HuH-7 (cell line): ENCODE measurements at regions not wholly inside any gene's neighbourhood (a gene's known extent, or its start where the extent isn't known, plus 50 kb on each side); places are given as distances from the start of the nearest gene placed in this dataset.

Source experiments
- DNase-seq: peaks from one replicate; pipeline ENCODE4 v3.0.0; 2011; ENCODE audit warnings: low spot score

DNA sequence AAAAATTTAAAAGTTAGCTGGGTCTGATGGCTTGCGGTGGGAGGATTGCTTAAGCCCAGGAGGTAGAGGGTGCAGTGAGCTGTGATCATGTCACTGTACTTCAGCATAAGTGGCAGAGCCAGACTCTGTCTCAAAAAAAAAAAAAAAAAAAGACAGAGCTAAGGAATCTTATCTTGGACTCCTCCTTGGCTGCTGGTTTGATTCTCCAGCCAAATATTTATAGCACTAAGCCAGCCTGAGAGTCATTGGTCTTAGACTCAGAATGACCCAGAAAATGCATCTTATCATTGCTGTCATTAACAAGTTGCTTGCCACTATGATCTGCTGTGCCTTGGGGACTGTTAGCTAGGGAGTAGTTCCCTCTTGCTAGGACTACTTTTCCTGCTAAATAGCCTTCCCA, 164.7 kb downstream of the GNAT3 start:
- no peak for DNase-seq

DNA sequence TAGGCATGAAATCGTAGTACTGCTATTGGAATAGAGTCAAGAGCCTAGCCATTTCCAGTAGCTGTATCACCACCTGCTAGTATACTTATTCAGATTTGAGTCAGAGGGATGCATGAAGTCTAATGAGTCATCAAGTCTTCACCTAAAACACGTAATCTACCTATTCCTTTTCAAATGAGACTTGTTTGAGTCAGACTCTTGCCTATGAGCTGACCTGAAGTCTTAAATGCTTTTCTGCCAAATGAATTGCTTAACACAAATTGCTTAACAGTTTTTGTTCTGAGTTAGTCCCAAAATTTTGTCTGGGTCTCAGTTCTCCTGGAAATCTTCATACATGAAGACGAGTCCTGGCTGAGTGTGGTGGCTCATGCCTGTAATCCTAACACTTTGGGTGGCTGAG, 165.2 kb downstream of the GNAT3 start:
- DNase-seq, result no peak

DNA sequence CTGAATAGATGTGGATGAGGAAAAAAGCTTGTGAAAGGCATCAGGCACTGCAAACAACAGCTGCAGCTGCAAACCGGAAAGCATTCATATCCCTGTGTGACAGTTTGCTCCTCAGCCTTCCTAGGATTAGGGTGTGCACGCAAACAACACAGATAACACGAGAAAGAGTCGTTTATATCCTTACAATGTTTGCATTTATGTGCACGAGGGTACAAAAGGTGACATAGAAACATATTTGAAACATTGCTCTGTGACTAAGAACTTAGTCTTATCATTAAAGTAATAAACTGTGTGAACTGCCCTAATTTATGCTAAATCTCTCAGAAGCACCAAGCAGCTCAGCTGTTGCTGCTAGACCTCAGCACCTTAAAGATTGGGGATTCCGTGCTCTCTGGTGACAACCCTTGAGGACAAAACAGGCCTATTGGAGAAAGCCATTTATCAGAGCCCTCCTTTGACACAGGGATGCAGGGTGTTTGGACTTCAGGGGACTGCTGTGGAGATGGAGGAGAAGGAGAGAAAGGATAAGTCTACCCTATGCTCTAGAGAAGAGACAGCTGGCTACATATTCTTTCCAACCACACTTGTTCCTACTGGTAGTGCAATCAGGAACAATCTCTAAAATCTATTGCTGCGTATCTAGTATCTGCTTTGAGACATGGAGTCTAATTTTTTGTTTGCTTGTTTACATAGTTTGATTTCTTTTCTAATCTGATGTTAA, 176.2 kb downstream of the GNAT3 start:
- DNase-seq, result peak; percentile 29

DNA sequence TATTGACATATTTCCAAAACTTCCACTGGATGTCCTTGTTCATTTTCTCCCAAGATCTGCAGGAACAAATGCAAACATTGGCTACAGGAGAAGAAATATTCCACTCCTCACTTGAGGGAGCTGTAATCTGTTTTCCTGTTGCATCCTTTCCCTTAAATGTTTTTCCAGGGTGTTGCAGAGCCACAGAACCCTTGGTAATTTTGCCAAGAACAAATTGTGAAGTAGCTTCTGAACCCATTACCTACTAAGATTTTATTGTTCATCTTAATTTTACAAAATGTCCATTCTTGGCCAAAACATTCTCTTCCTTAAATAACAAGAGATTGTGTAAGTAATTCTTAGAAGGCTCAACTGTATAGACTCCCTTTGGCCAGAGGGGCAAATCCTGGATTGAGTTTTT, 177.0 kb downstream of the GNAT3 start:
- DNase-seq, result no peak

DNA sequence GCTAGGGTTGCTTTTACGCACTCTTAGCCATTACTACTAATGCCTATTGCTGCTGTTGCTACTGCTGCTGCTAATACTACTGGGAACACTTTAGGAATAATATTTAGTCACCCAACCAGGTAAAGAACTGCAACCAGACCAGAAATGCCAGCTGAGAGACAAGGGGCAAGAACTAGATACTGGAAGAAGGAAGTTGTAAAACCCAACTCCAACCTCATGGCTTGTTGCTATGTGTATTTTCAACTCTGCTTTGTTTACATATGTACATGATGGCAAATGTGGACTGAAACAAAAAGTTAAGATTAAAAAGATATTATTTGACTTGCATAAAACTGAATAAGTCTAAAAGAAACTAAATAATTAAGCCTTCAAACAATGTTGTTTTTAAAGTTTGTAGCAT, 177.7 kb downstream of the GNAT3 start:
- DNase-seq, result no peak

DNA sequence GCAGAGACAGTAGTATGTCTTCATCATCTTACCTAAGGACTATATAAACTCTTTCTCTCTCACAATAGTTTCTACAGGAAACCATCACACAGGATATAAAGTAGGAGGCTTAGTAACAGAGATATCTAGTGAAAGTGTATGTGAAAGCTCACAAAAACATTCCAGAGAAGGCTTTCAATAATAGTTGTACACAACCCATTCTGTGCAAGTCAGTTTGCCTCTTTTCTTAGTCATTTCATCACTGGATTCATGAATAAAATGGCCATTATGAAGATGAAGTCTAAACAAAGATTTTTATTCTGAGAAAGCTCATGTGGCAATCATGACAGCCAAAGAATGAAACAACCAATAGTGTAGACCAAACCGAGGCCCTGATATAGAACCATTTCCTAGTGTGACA, 178.8 kb downstream of the GNAT3 start:
- DNase-seq, result no peak

DNA sequence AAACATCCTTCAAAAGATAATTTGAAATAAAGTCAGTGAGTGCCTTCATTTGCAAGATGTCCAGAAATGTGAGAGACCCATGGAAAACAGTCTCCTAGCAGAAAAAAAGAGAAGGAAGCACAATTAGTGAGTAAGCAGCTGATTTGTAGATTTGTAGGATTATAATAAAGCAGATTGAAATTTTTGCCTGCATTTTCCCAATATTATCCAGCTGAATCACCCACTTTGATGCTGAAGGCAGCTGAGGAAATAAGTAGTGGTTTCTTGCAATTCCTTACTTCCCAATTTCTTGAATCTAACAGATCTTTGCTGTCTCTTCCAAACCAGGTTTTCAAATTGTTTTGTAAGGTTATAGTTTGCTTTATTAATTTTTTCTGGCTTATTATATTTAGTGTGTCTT, 181.4 kb downstream of the GNAT3 start:
- DNase-seq, result no peak

DNA sequence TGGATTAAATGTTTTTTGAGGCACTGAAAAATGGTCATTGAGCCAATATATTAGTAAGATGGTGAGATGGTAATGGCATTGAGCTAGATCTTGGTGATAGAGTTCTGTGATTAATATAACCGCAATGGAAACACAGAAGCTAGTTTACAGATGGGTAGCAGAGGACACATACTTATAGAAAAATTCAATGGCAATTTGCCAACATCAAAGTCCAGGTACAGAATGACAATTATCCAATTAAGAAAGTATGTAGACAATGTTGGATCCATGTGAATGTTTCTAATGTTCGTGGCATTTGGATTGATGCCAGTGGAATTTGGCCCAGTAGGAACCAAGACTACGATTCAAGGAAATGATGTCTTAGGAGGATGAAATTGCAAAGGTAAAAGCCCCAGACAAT, 187.8 kb downstream of the GNAT3 start:
- DNase-seq, result no peak

DNA sequence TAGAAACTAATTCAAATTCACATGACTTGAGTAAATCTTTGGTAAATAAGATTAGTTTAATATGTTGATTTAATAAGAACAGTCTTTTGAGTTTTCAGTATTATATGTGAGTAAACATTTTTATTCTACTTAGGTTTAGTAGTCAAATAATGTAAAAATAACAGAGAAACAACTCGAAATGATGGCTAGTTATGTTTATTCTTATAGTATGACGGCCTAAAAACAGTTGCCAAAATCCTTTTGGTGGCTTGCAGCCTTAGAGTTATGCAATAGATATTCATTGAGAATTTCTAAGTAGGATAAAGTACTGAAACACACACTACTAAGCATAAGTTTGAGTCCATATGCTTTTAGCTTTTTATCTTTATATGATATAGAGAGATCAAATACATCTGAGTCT, 184.8 kb downstream of the GNAI1 start:
- DNase-seq, result no peak

DNA sequence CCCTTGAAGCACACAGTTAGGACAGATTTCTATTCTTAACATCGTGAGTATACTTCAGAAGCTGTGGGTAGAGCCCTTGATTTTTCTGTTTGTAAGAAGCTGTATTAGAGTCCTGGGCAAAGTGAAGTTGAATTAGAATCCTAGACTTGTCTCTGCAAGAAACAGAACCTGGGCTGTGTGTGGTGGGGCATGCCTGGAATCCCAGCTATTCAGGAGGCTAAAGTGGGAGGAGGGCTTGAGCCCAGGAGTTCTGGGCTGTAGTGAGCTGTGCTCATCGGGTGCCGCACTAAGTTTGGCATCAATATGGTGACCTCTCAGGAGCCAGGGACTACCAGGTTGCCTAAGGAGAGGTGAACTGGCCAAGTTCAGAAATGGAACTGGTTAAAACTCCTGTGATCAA, 183.4 kb downstream of the GNAI1 start:
- DNase-seq, result no peak

DNA sequence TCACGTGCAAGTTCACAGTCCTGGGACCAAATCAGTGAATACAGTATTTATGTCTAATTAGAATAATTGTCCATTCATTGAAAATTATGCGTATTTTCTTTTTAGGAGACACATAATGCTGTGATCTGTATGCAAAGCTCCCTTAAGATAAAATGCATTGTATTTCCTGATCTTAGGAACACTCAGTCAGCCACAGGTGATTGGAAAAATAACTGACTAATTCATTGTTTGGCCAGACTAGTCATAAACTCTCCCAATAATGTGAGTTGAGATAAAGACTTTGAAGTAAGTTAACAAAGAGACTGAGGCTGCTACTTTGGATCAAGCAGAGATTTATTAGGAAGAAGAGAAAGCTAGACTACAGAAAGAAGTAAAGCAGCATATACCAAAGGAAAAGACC, 182.2 kb downstream of the GNAI1 start:
- no peak for DNase-seq

DNA sequence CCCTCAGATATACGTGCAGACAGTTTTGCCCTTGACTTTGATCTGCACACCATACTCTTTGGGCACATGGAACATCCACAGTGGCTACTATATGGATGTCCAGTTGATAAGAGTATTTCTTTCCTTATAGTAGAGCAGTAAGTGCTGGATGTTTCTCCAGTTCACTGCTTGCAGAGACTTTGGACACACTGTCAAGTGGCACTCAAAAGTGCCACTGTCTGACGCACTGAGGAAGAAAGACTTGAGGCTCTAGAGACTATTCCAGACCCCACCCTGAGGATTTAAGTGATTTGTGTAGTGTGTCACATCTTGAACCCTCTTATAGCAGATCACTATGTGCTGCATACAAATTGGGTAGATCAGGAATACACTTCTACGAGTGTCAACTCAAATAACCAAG, 179.1 kb downstream of the GNAI1 start:
- DNase-seq, result no peak

DNA sequence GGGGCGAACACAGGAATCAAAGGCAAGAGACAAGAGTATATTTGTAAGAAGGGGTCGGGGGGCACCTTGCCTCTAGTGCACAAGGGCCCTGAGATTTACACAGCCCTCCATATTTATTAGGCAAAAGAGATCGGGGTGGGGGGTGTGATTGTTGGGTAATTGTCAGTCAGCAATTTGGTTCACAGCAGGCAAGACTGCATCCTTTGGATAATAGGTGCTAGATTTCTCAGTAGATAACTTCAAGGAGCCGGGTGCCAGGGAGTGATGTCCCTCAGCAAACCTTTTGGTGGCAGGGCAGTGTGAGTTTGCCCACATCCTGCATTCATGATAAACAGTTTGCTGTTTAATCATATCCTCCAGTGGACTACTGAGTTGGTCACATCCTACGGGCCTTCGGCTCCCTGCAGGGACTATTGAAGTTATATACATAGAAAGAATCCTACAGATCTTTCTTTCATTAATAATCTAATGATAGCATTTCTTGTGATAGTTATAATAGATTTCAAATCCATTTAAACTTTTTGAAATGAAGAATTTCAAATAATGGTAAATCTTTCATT, 178.5 kb downstream of the GNAI1 start:
- DNase-seq, result no peak

DNA sequence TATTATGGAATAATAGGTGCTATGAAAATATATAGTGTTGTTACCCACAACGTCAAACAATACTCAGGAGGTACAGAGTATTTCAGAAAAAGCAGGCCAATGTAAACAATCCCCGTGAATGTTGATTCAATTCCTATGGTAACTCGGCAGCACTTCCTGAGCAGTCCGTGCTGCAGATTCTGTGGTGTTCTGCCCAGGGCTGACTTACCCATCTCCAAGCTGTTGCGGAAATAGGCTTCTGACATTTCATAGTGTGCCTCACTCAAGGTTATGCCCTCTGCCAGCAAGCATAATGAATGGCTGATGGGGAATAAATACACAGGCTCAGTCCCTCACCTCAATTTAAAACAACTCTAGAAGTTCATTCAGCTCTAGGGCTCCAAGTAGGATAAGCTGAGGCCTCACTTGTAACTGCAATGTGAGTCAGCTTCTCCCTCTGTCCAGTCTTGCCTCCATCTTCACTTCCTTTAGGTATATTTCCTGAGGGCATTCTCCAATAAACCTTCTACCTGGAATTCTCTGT, 177.6 kb downstream of the GNAI1 start:
- DNase-seq, result no peak

DNA sequence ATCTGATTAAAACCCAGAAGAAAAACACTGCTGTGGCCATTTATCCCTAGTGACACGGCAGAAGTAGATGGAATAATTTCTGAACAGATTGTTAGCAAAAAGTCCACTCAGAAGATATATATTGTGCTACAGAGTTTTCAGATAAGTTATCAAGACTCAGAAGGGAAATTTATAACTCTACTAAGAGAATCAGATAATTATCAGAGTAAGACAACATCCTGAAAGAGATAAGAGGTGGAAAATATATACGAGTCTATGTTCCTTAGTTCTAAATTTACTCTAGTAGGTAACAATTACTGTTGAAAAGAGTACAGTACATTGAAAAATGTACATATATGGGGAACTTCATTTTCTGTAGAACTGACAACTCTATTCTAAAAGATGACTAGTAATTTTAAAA, 176.7 kb downstream of the GNAI1 start:
- no peak for DNase-seq

DNA sequence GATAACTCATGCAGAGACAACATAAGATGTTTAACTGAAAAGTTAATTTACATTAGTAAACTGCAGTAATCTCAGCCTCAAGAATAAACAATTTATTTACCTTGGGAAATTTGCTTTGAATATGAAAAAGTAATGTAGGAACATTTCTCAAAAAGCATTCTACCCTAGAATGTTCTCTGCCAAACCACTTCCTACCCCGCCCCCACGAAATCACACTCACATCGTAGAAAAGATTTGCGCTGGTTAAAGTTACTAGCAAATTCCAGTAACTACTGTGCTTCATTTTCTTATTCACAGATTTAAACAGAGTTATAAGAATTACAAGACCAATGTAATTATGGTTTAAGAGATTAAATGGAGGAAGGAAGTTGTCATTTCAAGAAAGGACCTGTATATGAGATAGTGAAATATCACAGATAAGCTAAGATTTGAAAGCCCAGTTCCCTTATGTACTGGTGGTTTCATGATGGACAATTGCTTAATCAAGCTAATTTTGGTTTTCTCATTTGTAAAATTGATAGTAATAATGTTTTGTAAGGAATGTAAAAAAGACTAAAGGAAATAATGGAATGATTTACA, 175.4 kb downstream of the GNAI1 start:
- no peak for DNase-seq

DNA sequence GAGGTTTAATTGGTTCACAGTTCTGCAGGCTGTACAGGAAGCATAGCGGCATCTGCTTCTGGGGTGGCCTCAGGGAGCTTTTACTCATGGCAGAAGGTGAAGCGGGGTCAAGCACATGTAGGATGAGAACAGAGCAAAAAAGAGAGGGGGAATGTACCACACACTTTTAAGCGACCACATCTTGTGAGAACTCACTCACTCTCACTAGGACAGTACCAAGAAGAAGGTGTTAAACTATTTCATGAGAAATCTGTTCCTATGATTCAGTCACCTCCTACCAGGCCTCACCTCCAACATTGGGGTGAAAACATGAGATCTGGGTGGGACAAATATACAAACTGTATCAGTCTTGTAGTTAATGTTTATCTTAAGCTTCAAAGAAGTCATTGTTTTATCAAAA, 174.7 kb downstream of the GNAI1 start:
- no peak for DNase-seq

DNA sequence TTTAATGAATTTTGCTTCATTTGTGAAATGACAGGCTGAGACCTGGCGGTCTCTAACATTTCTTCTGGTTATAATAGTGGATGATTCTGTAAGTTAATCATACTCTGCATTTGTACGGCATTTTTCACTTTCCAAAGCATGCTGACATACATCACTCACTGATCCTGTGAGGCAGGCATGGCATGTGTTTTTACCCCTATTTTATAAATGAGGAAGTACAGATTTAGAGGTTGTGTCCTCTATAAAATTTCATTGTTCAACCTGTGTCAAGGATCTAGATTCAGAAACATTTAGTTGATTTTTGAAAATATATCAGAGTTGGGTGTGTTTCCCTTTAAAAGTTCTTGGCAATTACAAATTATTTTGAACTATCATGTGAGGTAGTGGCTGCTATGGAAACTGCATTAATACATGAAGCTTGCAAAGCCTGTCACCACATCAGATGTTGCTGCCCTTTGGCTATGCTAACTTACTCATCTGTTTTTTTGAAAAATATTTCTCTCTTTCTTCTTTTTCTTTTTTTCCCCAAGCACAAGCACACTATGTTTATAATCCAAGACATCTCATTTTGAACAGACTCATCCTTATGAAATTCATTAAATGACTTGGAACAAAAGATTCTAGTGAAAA, 172.7 kb downstream of the GNAI1 start:
- DNase-seq, result no peak

DNA sequence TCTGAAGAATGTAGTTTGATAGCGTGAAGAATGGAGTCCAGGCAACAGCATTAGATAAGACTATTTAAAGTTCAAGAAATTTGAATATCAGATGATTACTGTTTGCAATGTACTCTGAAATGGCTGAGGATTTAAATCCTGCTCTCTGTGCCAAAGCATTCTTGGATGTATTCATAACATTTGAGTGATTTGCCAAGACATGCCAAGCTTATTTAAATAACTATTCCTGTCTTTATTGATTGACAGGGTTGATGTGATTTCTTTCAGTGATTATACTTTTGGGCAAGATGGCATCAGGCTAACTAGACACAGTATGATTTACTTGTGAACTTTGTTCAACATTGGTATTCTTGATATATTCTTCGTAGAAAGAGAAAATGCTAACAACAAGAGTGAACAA, 168.7 kb downstream of the GNAI1 start:
- DNase-seq, result no peak

DNA sequence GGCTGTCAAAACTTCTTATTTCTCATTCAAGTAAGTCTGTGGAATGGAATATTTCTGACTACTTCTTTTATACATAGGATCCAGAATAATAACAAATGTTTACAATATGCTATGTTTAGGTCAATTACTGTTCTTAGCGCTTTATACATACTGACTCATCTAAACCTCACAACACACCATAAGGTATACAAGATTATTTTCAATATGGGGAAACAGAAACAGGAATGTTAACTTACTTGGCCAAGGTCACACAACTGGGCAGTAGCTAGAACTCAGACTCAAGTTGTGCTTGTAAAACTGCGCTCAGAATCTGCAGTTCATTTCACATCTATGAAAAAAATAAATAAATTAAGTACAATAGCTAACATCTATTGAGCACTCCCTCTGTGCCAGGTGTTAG, 168.0 kb downstream of the GNAI1 start:
- DNase-seq, result no peak

DNA sequence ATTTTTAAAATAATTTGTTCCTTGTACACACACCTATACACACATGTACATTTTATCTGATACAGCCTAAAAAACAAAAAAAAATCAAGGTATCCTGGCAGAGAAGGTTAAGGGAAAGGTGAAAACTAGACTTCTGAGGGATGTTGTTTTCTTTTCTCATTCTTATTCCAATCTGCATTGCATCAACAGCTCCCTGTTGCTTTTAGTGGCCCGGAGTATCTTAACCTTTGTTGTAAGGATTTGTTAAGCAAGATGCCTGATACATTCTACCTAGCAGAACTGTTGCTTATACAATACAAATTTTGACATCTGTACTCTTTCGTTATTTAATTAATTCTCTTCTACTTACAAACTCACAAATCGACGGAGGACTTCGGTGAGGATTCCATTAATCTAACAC, 167.4 kb downstream of the GNAI1 start:
- DNase-seq, result no peak

DNA sequence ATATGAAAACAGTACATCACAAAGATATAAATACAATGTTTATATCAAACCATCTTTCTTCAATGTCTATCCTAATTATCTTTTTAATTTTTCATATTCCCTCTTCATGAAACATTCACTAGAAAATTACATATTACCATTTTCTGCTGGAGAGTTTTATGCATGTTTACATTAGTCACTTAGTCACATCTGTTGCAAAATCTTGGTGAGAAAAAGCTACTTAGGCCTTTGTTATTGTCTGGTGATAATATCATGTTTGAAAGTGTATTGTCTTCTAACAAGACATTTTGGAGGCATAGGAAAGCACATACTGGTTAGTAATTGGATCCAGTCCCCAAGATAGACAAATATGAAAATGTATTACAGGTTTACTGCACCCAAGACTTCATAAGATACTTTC, 163.6 kb downstream of the GNAI1 start:
- DNase-seq, result no peak

DNA sequence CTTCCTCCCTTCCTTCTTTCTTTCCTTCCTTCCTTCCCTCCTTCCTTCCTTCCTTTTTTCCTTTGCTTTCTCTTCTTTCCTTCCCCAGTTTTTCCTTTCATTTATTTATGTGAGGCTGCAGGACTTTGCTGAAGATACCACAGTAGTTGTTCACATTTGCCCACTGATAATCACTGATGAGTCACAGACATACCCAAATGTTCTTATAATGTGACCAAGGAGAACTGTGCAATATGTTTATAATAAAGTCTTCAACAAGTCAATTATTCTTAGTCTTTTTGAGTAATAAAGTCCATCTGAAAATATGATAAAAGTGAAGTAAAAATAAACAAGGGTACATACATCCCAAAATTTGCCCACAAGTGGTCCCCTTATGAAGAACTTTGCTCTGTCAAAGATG, 159.7 kb downstream of the GNAI1 start:
- no peak for DNase-seq
